ENCODE measurements at regions not wholly inside any gene's neighbourhood (a gene's known extent, or its start where the extent isn't known, plus 50 kb on each side); places are given as distances from the start of the nearest gene placed in this dataset.

DNA sequence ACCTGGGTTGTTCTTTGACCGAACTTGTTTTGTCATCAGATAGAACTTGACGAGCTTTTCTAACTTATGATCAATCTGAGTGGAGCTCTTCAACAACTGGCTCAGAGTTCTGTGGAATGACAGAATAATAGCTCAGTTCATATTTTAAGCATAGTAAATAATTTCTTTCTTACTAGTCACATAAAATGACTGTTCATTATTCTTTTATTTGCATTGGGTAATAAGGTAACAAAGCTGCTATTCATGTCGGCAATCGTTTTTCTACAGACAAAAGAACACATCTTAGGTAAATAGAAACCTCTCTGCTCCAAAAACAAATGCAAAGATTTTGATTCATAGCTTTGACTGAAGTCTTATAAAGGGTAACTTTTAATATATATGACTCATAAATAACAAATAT lies 57.3 kb upstream of the CXCL8 start:
- no peak for TF ChIP-seq TAF1 (IDR thresholded peaks at IDR 0.05; ENCODE audit: low read depth)
- TF ChIP-seq CEBPB (IDR thresholded peaks at IDR 0.05) = no peak
- TF ChIP-seq NFIC (IDR thresholded peaks at IDR 0.05) = no peak
- TF ChIP-seq TEAD4 (IDR thresholded peaks at IDR 0.05) = no peak
- no peak for TF ChIP-seq ZBTB7A (IDR thresholded peaks at IDR 0.05; ENCODE audit: low read depth)
- TF ChIP-seq YY1 (IDR thresholded peaks at IDR 0.05; ENCODE audit: low read depth) = no peak
- TF ChIP-seq, protein P1, sequence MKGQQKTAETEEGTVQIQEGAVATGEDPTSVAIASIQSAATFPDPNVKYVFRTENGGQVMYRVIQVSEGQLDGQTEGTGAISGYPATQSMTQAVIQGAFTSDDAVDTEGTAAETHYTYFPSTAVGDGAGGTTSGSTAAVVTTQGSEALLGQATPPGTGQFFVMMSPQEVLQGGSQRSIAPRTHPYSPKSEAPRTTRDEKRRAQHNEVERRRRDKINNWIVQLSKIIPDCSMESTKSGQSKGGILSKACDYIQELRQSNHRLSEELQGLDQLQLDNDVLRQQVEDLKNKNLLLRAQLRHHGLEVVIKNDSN (IDR thresholded peaks at IDR 0.05) = no peak
- TF ChIP-seq CREB1 (IDR thresholded peaks at IDR 0.05; ENCODE audit: low read depth) = no peak
- TF ChIP-seq, protein P2, sequence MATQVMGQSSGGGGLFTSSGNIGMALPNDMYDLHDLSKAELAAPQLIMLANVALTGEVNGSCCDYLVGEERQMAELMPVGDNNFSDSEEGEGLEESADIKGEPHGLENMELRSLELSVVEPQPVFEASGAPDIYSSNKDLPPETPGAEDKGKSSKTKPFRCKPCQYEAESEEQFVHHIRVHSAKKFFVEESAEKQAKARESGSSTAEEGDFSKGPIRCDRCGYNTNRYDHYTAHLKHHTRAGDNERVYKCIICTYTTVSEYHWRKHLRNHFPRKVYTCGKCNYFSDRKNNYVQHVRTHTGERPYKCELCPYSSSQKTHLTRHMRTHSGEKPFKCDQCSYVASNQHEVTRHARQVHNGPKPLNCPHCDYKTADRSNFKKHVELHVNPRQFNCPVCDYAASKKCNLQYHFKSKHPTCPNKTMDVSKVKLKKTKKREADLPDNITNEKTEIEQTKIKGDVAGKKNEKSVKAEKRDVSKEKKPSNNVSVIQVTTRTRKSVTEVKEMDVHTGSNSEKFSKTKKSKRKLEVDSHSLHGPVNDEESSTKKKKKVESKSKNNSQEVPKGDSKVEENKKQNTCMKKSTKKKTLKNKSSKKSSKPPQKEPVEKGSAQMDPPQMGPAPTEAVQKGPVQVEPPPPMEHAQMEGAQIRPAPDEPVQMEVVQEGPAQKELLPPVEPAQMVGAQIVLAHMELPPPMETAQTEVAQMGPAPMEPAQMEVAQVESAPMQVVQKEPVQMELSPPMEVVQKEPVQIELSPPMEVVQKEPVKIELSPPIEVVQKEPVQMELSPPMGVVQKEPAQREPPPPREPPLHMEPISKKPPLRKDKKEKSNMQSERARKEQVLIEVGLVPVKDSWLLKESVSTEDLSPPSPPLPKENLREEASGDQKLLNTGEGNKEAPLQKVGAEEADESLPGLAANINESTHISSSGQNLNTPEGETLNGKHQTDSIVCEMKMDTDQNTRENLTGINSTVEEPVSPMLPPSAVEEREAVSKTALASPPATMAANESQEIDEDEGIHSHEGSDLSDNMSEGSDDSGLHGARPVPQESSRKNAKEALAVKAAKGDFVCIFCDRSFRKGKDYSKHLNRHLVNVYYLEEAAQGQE (IDR thresholded peaks at IDR 0.05; ENCODE audit: low read depth) = no peak

DNA sequence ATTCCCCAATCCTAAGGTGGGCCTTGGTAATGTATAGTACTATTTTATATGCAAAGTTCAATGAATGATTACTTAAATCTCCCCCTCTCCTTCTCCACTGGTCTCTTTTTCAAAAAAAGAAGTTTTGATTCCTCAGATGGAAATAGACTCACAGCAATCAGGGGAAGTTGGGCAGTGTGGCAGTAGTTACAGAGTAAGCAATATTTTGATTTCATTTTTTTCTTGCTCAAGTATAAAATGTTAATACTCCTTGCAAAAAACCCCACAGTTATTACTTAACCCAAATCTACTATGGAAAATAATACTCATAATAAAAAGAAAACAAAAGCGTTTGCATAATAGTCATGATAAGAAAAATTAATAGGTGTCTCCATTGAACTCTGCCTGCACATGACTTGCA lies 56.9 kb upstream of the CXCL8 start:
- TF ChIP-seq TCF12 (IDR thresholded peaks at IDR 0.05; ENCODE audit: low read depth) (no peak), TAF1 (IDR thresholded peaks at IDR 0.05; ENCODE audit: low read depth) (no peak), TEAD4 (IDR thresholded peaks at IDR 0.05) (no peak), EGR1 (IDR thresholded peaks at IDR 0.05) (no peak), CEBPB (IDR thresholded peaks at IDR 0.05) (no peak), RAD21 (IDR thresholded peaks at IDR 0.05; ENCODE audit: low read depth) (no peak)
- TF ChIP-seq, protein P1 (IDR thresholded peaks at IDR 0.05) = no peak
- TF ChIP-seq, protein P2 (IDR thresholded peaks at IDR 0.05; ENCODE audit: low read depth) = no peak

DNA sequence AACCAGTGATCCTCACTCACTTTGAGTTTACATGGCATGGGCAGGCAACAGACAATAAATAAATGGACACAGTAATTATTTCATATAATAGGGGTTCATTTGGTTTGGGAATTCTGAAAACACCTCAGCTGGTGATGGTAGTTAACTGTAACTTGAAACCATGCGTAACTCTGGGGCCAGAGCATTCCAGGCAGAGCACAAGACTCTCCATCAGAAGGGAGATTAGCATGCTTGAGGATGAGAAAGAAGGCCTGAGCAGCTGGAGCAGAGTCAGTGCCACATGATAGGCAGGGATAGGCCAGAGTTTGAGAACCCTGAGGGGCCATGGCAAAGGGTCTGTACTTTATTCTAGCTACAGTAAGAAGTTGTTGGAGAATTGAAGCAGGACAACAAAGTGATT lies 56.3 kb upstream of the CXCL8 start:
- TF ChIP-seq NFIC (IDR thresholded peaks at IDR 0.05) (peak; percentile 25; the same call in 1 of the 2 replicates), EGR1 (IDR thresholded peaks at IDR 0.05) (no peak), TAF1 (IDR thresholded peaks at IDR 0.05; ENCODE audit: low read depth) (no peak), TEAD4 (IDR thresholded peaks at IDR 0.05) (peak; percentile 85), RAD21 (IDR thresholded peaks at IDR 0.05; ENCODE audit: low read depth) (no peak), TCF12 (IDR thresholded peaks at IDR 0.05; ENCODE audit: low read depth) (peak; percentile 68), ZBTB7A (IDR thresholded peaks at IDR 0.05; ENCODE audit: low read depth) (no peak), CEBPB (IDR thresholded peaks at IDR 0.05) (no peak), CREB1 (IDR thresholded peaks at IDR 0.05; ENCODE audit: low read depth) (no peak), FOXM1 (IDR thresholded peaks at IDR 0.05; ENCODE audit: borderline replicate concordance, low read depth) (0 out of 2 replicates have a peak, but pooled peaks have one; percentile 12), EP300 (IDR thresholded peaks at IDR 0.05; ENCODE audit: borderline replicate concordance) (peak; percentile 64), YY1 (IDR thresholded peaks at IDR 0.05; ENCODE audit: low read depth) (no peak)
- TF ChIP-seq, protein P3, sequence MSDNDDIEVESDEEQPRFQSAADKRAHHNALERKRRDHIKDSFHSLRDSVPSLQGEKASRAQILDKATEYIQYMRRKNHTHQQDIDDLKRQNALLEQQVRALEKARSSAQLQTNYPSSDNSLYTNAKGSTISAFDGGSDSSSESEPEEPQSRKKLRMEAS (IDR thresholded peaks at IDR 0.05) = peak; percentile 41; the same call in 1 of the 2 replicates
- TF ChIP-seq, protein P2 (IDR thresholded peaks at IDR 0.05; ENCODE audit: low read depth) = no peak
- TF ChIP-seq, protein P1 (IDR thresholded peaks at IDR 0.05) = no peak

DNA sequence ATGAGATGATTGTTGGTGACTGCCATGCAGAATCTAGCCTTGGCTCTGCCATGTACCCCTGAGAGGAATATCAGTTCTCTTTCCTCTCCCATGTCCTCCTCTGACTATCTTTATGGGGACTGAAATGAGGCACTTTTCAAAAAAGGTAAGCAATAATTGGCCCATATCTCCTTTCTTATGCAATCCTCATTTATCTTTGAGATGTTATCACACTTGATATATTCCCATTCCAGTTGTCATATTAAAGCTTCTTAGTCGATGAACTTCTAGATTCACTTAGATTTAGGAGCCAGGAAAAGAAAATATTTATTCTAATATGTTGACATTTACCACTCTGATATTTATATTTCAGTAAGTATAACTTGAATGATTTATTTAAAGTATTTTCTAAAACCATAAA lies 55.3 kb upstream of the CXCL8 start:
- TF ChIP-seq CEBPB (IDR thresholded peaks at IDR 0.05) (no peak), TAF1 (IDR thresholded peaks at IDR 0.05; ENCODE audit: low read depth) (no peak), CREB1 (IDR thresholded peaks at IDR 0.05; ENCODE audit: low read depth) (no peak), EGR1 (IDR thresholded peaks at IDR 0.05) (no peak), FOXM1 (IDR thresholded peaks at IDR 0.05; ENCODE audit: borderline replicate concordance, low read depth) (no peak), TEAD4 (IDR thresholded peaks at IDR 0.05) (no peak)
- TF ChIP-seq, protein P2 (IDR thresholded peaks at IDR 0.05; ENCODE audit: low read depth) = no peak

All from Ishikawa (cell line).